RWPE2 (cell line): ENCODE measurements at regions not wholly inside any gene's neighbourhood (a gene's known extent, or its start where the extent isn't known, plus 50 kb on each side); places are given as distances from the start of the nearest gene placed in this dataset.

Source experiments
- ATAC-seq: fragments of 200-7000 bp; cut with Tn5 transposase; 3 replicates; pipeline ENCODE4 v1.9.1; 2021; ENCODE audit warnings: low read depth
- DNase-seq: peaks from one replicate; pipeline ENCODE4 v3.0.0-alpha.2; 2020; ENCODE audit warnings: low spot score
- H3K27ac ChIP-seq: fragments of 450-650 bp; 2 replicates; pipeline ENCODE4 v1.5.1; 2017; ENCODE audit warnings: mild to moderate bottlenecking; ENCODE audit not compliant: poor library complexity, severe bottlenecking
- H3K27me3 ChIP-seq: fragments of 250-450 bp; sonication (Bioruptor Pico); 2 replicates; pipeline ENCODE4 v1.5.1; 2021; ENCODE audit warnings: mild to moderate bottlenecking, moderate library complexity; ENCODE audit not compliant: insufficient read depth, poor library complexity, severe bottlenecking
- H3K36me3 ChIP-seq: fragments of 250-450 bp; sonication (Bioruptor Pico); 2 replicates; pipeline ENCODE4 v1.5.1; 2020; ENCODE audit warnings: low read depth, mild to moderate bottlenecking, moderate library complexity
- H3K4me1 ChIP-seq: fragments of 250-450 bp; sonication (Bioruptor Pico); 2 replicates; pipeline ENCODE4 v1.5.1; 2021; ENCODE audit warnings: mild to moderate bottlenecking, moderate library complexity; ENCODE audit not compliant: insufficient read depth, poor library complexity, severe bottlenecking
- H3K4me3 ChIP-seq: fragments of 250-450 bp; sonication (Bioruptor Pico); 2 replicates; pipeline ENCODE4 v1.5.1; 2021; ENCODE audit warnings: mild to moderate bottlenecking, moderate library complexity; ENCODE audit not compliant: severe bottlenecking
- H3K9me3 ChIP-seq: fragments of 250-450 bp; sonication (Bioruptor Pico); 2 replicates; pipeline ENCODE4 v1.5.1; 2021; ENCODE audit warnings: mild to moderate bottlenecking, moderate library complexity; ENCODE audit not compliant: severe bottlenecking
- CTCF ChIP-seq: fragments of 450-650 bp; IDR thresholded peaks from one replicate; pipeline ENCODE4 v1.5.1; 2017; ENCODE audit warnings: mild to moderate bottlenecking, moderate library complexity; ENCODE audit not compliant: poor library complexity, severe bottlenecking

DNA sequence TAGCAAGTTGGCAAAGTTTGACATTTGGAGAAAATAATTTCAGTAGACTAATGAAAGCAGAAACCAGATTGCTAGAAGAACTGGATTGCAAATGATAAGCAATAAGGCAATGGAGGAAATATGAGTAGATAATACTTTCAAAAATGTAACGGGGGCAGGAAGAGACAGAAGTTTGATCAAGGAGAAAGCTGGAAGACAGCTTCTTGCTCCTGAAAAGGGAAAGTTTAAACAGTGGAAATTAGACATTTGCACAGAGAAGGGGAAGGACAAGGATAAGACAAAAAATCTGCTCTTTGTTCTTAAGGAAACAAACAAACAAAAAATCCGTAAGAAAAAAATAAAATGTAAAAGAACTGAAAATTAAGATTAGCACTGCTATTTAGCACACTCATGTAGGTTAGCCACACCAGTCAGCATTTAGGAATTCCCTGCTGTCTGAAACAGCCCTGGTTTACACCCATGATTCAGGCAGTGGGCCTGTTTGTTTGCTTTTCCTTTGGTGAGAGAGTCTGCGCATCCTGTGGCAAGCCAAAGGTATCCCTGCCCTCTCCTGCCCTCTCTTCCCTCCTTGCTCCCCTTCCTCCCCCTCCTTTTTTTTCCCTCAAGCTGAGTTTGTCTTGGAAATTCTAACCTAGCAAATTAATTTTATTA, 104.3 kb upstream of the CAV2 start:
- H3K4me3 ChIP-seq = no peak overlapping the region
- H3K9me3 ChIP-seq = no peaks in the 10 kb centered on the region
- no peak for TF ChIP-seq CTCF
- H3K27ac ChIP-seq = peak overlapping the region; percentile 98
- no peaks in the 10 kb centered on the region for H3K36me3 ChIP-seq
- peaks cover 28% of the 10 kb centered on the region for H3K4me1 ChIP-seq
- ATAC-seq (peak; percentile 99), DNase-seq (peak; percentile 87)
- no peaks in the 10 kb centered on the region for H3K27me3 ChIP-seq

DNA sequence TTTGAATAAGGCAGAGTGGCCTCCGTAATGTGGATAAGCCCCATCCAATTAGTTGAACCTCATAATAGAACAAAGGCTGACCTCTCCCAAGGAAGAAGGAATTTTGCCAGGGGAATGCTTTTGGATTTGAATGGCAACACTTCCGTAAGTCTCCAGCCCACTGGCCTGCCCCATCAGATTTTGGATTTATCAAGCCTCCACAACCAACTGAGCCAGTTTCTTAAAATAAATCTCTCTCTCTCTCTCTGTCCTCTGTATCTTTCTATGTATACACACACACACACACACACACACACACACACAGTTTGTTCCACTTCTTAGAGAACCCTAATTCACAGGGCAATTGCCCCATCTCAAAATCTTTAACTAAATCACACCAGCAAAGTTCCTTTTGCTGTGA, 100.9 kb upstream of the CAV2 start:
- no peaks in the 10 kb centered on the region for H3K27me3 ChIP-seq
- peaks cover 42% of the 10 kb centered on the region for H3K4me1 ChIP-seq
- H3K9me3 ChIP-seq = no peaks in the 10 kb centered on the region
- DNase-seq = no peak
- no peak for ATAC-seq
- no peak for TF ChIP-seq CTCF
- no peaks in the 10 kb centered on the region for H3K36me3 ChIP-seq
- H3K27ac ChIP-seq = peak overlapping the region; percentile 98
- no peak overlapping the region for H3K4me3 ChIP-seq

DNA sequence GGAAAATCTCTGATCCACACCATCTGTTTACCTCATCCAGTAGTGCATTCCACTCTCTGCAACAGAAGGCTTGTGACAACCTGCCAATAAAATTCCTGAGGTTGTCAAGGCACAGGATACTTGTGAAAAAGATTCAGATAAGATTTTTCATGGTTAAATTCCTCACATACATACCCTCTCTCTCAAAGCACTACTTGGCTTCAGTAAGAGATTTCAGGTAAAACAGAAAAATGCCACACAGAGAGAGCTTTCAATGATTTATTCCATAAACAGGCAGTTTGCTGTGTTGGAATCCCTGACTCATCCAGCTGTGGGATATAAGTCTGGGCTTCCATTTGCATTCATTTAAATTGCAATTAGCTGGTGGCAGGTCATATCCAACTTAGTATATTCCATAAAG, 99.7 kb upstream of the CAV2 start:
- TF ChIP-seq CTCF = no peak
- no peak overlapping the region for H3K4me3 ChIP-seq
- peak overlapping the region; percentile 98 for H3K27ac ChIP-seq
- DNase-seq (no peak), ATAC-seq (peak; percentile 60)
- H3K27me3 ChIP-seq = no peaks in the 10 kb centered on the region
- no peaks in the 10 kb centered on the region for H3K36me3 ChIP-seq
- H3K9me3 ChIP-seq = no peaks in the 10 kb centered on the region
- peaks cover 38% of the 10 kb centered on the region for H3K4me1 ChIP-seq

- H3K27me3 ChIP-seq = no peaks in the 10 kb centered on the region
- DNase-seq (no peak), ATAC-seq (no peak)
- H3K36me3 ChIP-seq = no peaks in the 10 kb centered on the region
- peaks cover 32% of the 10 kb centered on the region for H3K4me1 ChIP-seq
- no peak for TF ChIP-seq CTCF
- H3K27ac ChIP-seq = peak overlapping the region; percentile 98
- no peaks in the 10 kb centered on the region for H3K9me3 ChIP-seq
- H3K4me3 ChIP-seq = no peak overlapping the region
Observed at GRCh38 chr7:116400522-116400921, 99.0 kb upstream of the CAV2 start.

GRCh38 chr7:116401711-116402110, 97.8 kb upstream of the CAV2 start:
- H3K27me3 ChIP-seq = no peaks in the 10 kb centered on the region
- H3K27ac ChIP-seq = peak overlapping the region; percentile 98
- H3K4me3 ChIP-seq = no peak overlapping the region
- H3K4me1 ChIP-seq = peaks cover 24% of the 10 kb centered on the region
- ATAC-seq (no peak), DNase-seq (no peak)
- H3K36me3 ChIP-seq = no peaks in the 10 kb centered on the region
- no peaks in the 10 kb centered on the region for H3K9me3 ChIP-seq
- no peak for TF ChIP-seq CTCF
